Middle frontal gyrus (tissue), 1 donor: ENCODE measurements at regions not wholly inside any gene's neighbourhood (a gene's known extent, or its start where the extent isn't known, plus 50 kb on each side); places are given as distances from the start of the nearest gene placed in this dataset.

Experiments used
- DNase-seq: peaks from one replicate; pipeline ENCODE4 v3.0.0-alpha.2; 2015; ENCODE audit warnings: low spot score; ENCODE audit errors: extremely low spot score

- DNase-seq = no peak
Observed at GRCh38 chr4:189071241-189071640, 869.4 kb upstream of the FRG1 start.

GRCh38 chr4:189073739-189074138 lies 866.9 kb upstream of the FRG1 start:
- DNase-seq = no peak

GRCh38 chr4:189081826-189082225 lies 858.8 kb upstream of the FRG1 start:
- no peak for DNase-seq

- DNase-seq = no peak
Observed at GRCh38 chr4:189083769-189084168, 856.9 kb upstream of the FRG1 start.

GRCh38 chr4:189084671-189085070 lies 856.0 kb upstream of the FRG1 start:
- DNase-seq = no peak

- DNase-seq = no peak
Observed at GRCh38 chr4:189087971-189088370, 852.7 kb upstream of the FRG1 start.

- DNase-seq = no peak
Observed at GRCh38 chr4:189088780-189089179, 851.9 kb upstream of the FRG1 start.

- no peak for DNase-seq
Observed at GRCh38 chr4:189090174-189090814, 850.4 kb upstream of the FRG1 start.

- no peak for DNase-seq
Observed at GRCh38 chr4:189092581-189092980, 848.1 kb upstream of the FRG1 start.

- no peak for DNase-seq
Observed at GRCh38 chr4:189096108-189096507, 844.6 kb upstream of the FRG1 start.

GRCh38 chr4:189096717-189097116 lies 844.0 kb upstream of the FRG1 start:
- no peak for DNase-seq

GRCh38 chr4:189098932-189099696 lies 841.6 kb upstream of the FRG1 start:
- no peak for DNase-seq

- DNase-seq = no peak
Observed at GRCh38 chr4:189113389-189113888, 827.2 kb upstream of the FRG1 start.

GRCh38 chr4:189117426-189117825 lies 823.2 kb upstream of the FRG1 start:
- DNase-seq = no peak

GRCh38 chr4:189121336-189121735 lies 819.3 kb upstream of the FRG1 start:
- DNase-seq = no peak

GRCh38 chr4:189124149-189124758 lies 816.4 kb upstream of the FRG1 start:
- peak; percentile 11 for DNase-seq

- DNase-seq = no peak
Observed at GRCh38 chr4:189124791-189125190, 815.9 kb upstream of the FRG1 start.

- no peak for DNase-seq
Observed at GRCh38 chr4:189126040-189126439, 814.6 kb upstream of the FRG1 start.

GRCh38 chr4:189128341-189128740 lies 812.3 kb upstream of the FRG1 start:
- DNase-seq = no peak

GRCh38 chr4:189129044-189129694 lies 811.5 kb upstream of the FRG1 start:
- DNase-seq = no peak

GRCh38 chr4:189131118-189131517 lies 809.6 kb upstream of the FRG1 start:
- DNase-seq = no peak

GRCh38 chr4:189136462-189136861 lies 804.2 kb upstream of the FRG1 start:
- no peak for DNase-seq
